ENCODE measurements at regions not wholly inside any gene's neighbourhood (a gene's known extent, or its start where the extent isn't known, plus 50 kb on each side); places are given as distances from the start of the nearest gene placed in this dataset.

- TF ChIP-seq, protein P1, sequence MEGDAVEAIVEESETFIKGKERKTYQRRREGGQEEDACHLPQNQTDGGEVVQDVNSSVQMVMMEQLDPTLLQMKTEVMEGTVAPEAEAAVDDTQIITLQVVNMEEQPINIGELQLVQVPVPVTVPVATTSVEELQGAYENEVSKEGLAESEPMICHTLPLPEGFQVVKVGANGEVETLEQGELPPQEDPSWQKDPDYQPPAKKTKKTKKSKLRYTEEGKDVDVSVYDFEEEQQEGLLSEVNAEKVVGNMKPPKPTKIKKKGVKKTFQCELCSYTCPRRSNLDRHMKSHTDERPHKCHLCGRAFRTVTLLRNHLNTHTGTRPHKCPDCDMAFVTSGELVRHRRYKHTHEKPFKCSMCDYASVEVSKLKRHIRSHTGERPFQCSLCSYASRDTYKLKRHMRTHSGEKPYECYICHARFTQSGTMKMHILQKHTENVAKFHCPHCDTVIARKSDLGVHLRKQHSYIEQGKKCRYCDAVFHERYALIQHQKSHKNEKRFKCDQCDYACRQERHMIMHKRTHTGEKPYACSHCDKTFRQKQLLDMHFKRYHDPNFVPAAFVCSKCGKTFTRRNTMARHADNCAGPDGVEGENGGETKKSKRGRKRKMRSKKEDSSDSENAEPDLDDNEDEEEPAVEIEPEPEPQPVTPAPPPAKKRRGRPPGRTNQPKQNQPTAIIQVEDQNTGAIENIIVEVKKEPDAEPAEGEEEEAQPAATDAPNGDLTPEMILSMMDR (IDR thresholded peaks at IDR 0.05), result no peak
- TF ChIP-seq SIN3A (IDR thresholded peaks at IDR 0.05; ENCODE audit: borderline replicate concordance, insufficient read depth, low read depth, low read length) (no peak), POLR2AphosphoS5 (IDR thresholded peaks at IDR 0.05; ENCODE audit: low read depth, low read length) (no peak), TCF7L2 (IDR thresholded peaks at IDR 0.05; ENCODE audit: low read depth, low read length) (no peak), REST (IDR thresholded peaks at IDR 0.05; ENCODE audit: insufficient read depth in 1 of 2, low read depth in 2 of 2, low read length in 1 of 2) (no peak)
Measured at GRCh38 chr17:68665373-68665772, 64.2 kb upstream of the FAM20A start.
